ENCODE measurements at regions not wholly inside any gene's neighbourhood (a gene's known extent, or its start where the extent isn't known, plus 50 kb on each side); places are given as distances from the start of the nearest gene placed in this dataset.
"Not testable (repeated sequence)": the region's sequence is repeated elsewhere in the genome, so short reads cannot be mapped to it uniquely, and the experiment has no call there.

DNA sequence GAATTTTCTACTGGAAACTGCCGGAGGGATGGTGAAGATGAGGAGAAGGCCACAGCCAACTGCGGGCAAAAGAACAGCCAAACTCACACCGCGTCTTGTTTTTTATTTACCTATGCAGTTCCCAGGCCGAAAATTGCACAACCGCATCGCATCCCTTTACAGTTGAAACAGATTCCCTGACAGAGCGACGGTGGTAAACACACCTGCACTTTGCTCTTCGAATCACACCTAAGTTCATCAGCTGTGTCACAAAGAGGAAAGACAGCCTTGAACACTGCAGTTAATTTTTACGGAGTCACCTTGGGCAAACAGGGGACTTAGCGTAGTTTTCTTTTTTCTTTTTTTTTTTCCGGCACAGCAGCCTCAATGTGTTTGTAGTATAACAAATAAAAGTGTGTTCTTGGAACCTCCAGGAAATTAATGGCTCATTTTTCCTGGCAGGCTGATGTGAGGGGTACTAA, 272.0 kb upstream of the DIO3 start:
- DNase-seq (ENCODE audit: extremely low read depth, low read depth) = no peak
- TF ChIP-seq CTCF (IDR thresholded peaks at IDR 0.05; ENCODE audit: low read depth, low read length) = no peak

- TF ChIP-seq CTCF (IDR thresholded peaks at IDR 0.05; ENCODE audit: low read depth, low read length) = no peak
- no peak for DNase-seq (ENCODE audit: extremely low read depth, low read depth)
These were observed 271.4 kb upstream of the DIO3 start for GRCh38 chr14:101289911-101290310.

- DNase-seq (ENCODE audit: extremely low read depth, low read depth) = no peak
These were observed 270.7 kb upstream of the DIO3 start for GRCh38 chr14:101290611-101291010.

DNA sequence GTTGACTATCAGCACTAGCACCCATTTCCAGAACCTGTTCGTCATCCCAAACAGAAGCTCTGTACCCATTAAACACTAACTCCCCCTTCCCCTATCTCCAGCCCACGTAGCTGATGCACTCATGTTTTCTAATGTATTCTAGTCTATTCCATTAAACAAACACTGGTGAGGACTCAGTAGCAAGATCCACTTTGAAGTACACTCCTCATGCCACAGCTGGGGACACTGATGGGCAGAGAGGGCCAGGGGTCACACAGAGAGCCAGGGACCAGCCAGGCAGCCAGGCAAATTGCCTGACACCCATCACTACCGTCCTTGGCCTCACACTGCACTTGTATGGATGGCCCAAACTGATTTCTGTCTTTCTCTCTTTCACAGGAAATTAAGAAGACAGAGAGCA, 269.9 kb upstream of the DIO3 start:
- DNase-seq (ENCODE audit: extremely low read depth, low read depth) = no peak
- no peak for TF ChIP-seq CTCF (IDR thresholded peaks at IDR 0.05; ENCODE audit: low read depth, low read length)

More at GRCh38 chr14:101290611-101291010, 270.7 kb upstream of the DIO3 start:
- TF ChIP-seq CTCF (IDR thresholded peaks at IDR 0.05; ENCODE audit: low read depth, low read length) = no peak

DNA sequence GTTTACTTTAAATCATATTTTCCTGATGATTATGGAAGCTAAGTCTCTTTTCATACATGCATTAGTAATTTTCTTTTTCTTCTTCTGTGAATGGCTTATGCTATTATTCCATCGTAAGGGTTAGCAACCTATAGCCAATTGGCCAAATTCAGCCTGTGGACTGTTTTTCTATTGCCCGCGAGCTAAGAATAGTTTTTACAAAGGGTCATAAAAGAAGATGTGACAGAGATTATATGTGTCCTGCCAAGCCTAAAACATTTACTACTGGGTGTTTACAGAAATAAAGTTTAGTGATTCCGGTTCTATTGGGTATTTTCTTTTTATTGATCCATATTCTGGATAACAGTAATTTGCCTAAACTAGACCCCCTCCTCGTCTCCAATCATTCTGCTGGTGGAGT, 268.8 kb upstream of the DIO3 start:
- TF ChIP-seq CTCF (IDR thresholded peaks at IDR 0.05; ENCODE audit: low read depth, low read length) = no peak

GRCh38 chr14:101293605-101294004, 267.7 kb upstream of the DIO3 start:
- no peak for DNase-seq (ENCODE audit: extremely low read depth, low read depth)
- TF ChIP-seq CTCF (IDR thresholded peaks at IDR 0.05; ENCODE audit: low read depth, low read length) = no peak

More for the DNA sequence above, 268.8 kb upstream of the DIO3 start:
- no peak for DNase-seq (ENCODE audit: extremely low read depth, low read depth)

GRCh38 chr14:101294136-101294535, 267.2 kb upstream of the DIO3 start:
- no peak for TF ChIP-seq CTCF (IDR thresholded peaks at IDR 0.05; ENCODE audit: low read depth, low read length)
- DNase-seq (ENCODE audit: extremely low read depth, low read depth) = no peak

- DNase-seq (ENCODE audit: extremely low read depth, low read depth) = not testable (repeated sequence)
These were observed 261.5 kb upstream of the DIO3 start for GRCh38 chr14:101299781-101300180.

Data from AG09319 (cell line).